ENCODE measurements at regions not wholly inside any gene's neighbourhood (a gene's known extent, or its start where the extent isn't known, plus 50 kb on each side); places are given as distances from the start of the nearest gene placed in this dataset.

- 0 out of 2 replicates have a peak, but pooled peaks have one; percentile 31 for TF ChIP-seq HINFP (tag; conservative IDR thresholded peaks at IDR 0.05; ENCODE audit: low read depth)
- TF ChIP-seq HDAC8 (tag; IDR thresholded peaks at IDR 0.05) = no peak
- TF ChIP-seq PHF21A (IDR thresholded peaks at IDR 0.05; ENCODE audit: borderline replicate concordance, low read depth) = no peak
- TF ChIP-seq ATF7 (IDR thresholded peaks at IDR 0.05) = peak; percentile 78
- TF ChIP-seq ESRRB (CRISPR knock-in tag; IDR thresholded peaks at IDR 0.05; ENCODE audit: borderline replicate concordance) = no peak
- no peak for TF ChIP-seq EHMT2 (IDR thresholded peaks at IDR 0.05)
- TF ChIP-seq MEIS2 (IDR thresholded peaks at IDR 0.05; ENCODE audit: partially characterized antibody) = peak; percentile 55
- peak; percentile 94 for TF ChIP-seq MTA2 (IDR thresholded peaks at IDR 0.05; ENCODE audit: low read depth)
- TF ChIP-seq ELF4 (CRISPR knock-in tag; IDR thresholded peaks at IDR 0.05) = no peak
- no peak for TF ChIP-seq ZNF830 (CRISPR knock-in tag; IDR thresholded peaks at IDR 0.05)
- no peak for TF ChIP-seq TAF15 (IDR thresholded peaks at IDR 0.05; ENCODE audit: low read depth, low read length)
- TF ChIP-seq ZNF12 (CRISPR knock-in tag; IDR thresholded peaks at IDR 0.05) = no peak
- no peak for TF ChIP-seq ELF1 (tag; IDR thresholded peaks at IDR 0.05)
- no peak for TF ChIP-seq GTF2B (IDR thresholded peaks at IDR 0.05; ENCODE audit: extremely low read depth, insufficient read length)
- no peak for TF ChIP-seq ZNF740 (CRISPR knock-in tag; IDR thresholded peaks at IDR 0.05)
- TF ChIP-seq ZNF740 (tag; IDR thresholded peaks at IDR 0.05) = no peak
- TF ChIP-seq RUNX1 (IDR thresholded peaks at IDR 0.05; ENCODE audit: low read depth) = peak; percentile 77; the same call in 1 of the 2 replicates
- no peak for TF ChIP-seq CBFB (CRISPR knock-in tag; IDR thresholded peaks at IDR 0.05)
- peak; percentile 83; the same call in 1 of the 2 replicates for TF ChIP-seq ARID3A (IDR thresholded peaks at IDR 0.05; ENCODE audit: borderline replicate concordance, low read depth, low read length)
- peak; percentile 64; the same call in 1 of the 2 replicates for TF ChIP-seq CREB1 (IDR thresholded peaks at IDR 0.05)
- peak; percentile 49; the same call in 1 of the 2 replicates for TF ChIP-seq CREB1 (CRISPR knock-in tag; IDR thresholded peaks at IDR 0.05)
- no peak for TF ChIP-seq MTF1 (CRISPR knock-in tag; IDR thresholded peaks at IDR 0.05; ENCODE audit: borderline replicate concordance)
- TF ChIP-seq NR3C1 (CRISPR knock-in tag; IDR thresholded peaks at IDR 0.05) = no peak
- no peak; the same call in 1 of the 2 replicates for TF ChIP-seq HLTF (IDR thresholded peaks at IDR 0.05)
- TF ChIP-seq TCF7L2 (IDR thresholded peaks at IDR 0.05; ENCODE audit: low read depth, low read length) = no peak
- no peak for TF ChIP-seq POLR2B (IDR thresholded peaks at IDR 0.05; ENCODE audit: low read depth, partially characterized antibody)
Measured at GRCh38 chr6:11931296-11932035, 80.6 kb upstream of the HIVEP1 start (continued).

Data from K562 (cell line).